DOHH2 (cell line): ENCODE measurements at regions not wholly inside any gene's neighbourhood (a gene's known extent, or its start where the extent isn't known, plus 50 kb on each side); places are given as distances from the start of the nearest gene placed in this dataset.

Experiments
- H3F3A ChIP-seq: fragments of 200-600 bp; sonication (generic), shearing (Covaris generic); 2 replicates; pipeline ENCODE4 v1.6.0; 2016; ENCODE audit warnings: antibody characterized with exemption, mild to moderate bottlenecking; ENCODE audit not compliant: control insufficient read depth, insufficient read depth
- H3K27ac ChIP-seq: fragments of 200-600 bp; sonication (generic); 2 replicates; pipeline ENCODE4 v1.5.1; 2014; ENCODE audit warnings: low read depth, mild to moderate bottlenecking, low read length, moderate library complexity
- H3K27me3 ChIP-seq: fragments of 200-600 bp; sonication (generic); 2 replicates; pipeline ENCODE4 v1.6.1; 2014; ENCODE audit warnings: mild to moderate bottlenecking, low read length, mixed read lengths; ENCODE audit not compliant: control insufficient read depth
- H3K36me3 ChIP-seq: fragments of 200-600 bp; sonication (generic); 2 replicates; pipeline ENCODE4 v1.6.1; 2014; ENCODE audit warnings: mild to moderate bottlenecking, low read length, moderate library complexity, mixed read lengths; ENCODE audit not compliant: control insufficient read depth
- H3K4me1 ChIP-seq: fragments of 200-600 bp; sonication (generic); 2 replicates; pipeline ENCODE4 v1.6.1; 2014; ENCODE audit warnings: mild to moderate bottlenecking, low read length, mixed read lengths; ENCODE audit not compliant: control insufficient read depth
- H3K4me2 ChIP-seq: fragments of 200-600 bp; sonication (generic); 2 replicates; pipeline ENCODE4 v1.6.0; 2014; ENCODE audit warnings: mild to moderate bottlenecking, low read length, moderate library complexity
- H3K4me3 ChIP-seq: fragments of 200-600 bp; sonication (generic); 2 replicates; pipeline ENCODE4 v1.5.1; 2014; ENCODE audit warnings: mild to moderate bottlenecking, low read length, mixed read lengths
- H3K79me2 ChIP-seq: fragments of 200-600 bp; sonication (generic); 2 replicates; pipeline ENCODE4 v1.6.1; 2014; ENCODE audit warnings: mild to moderate bottlenecking, low read length, mixed read lengths; ENCODE audit not compliant: control insufficient read depth
- H3K9me2 ChIP-seq: fragments of 200-600 bp; sonication (generic); replicated peaks from 2 replicates; pipeline ENCODE4 v1.6.1; 2014; ENCODE audit warnings: mild to moderate bottlenecking, low read length, mixed read lengths; ENCODE audit not compliant: control insufficient read depth
- H3K9me3 ChIP-seq: fragments of 200-600 bp; sonication (generic); 2 replicates; pipeline ENCODE4 v1.6.1; 2014; ENCODE audit warnings: antibody characterized with exemption, low read length, mixed read lengths; ENCODE audit not compliant: control insufficient read depth, insufficient read depth
- H4K20me1 ChIP-seq: fragments of 200-600 bp; sonication (generic); 2 replicates; pipeline ENCODE4 v1.6.0; 2014; ENCODE audit warnings: low read depth, mild to moderate bottlenecking, antibody characterized with exemption, low read length, moderate library complexity; ENCODE audit not compliant: control insufficient read depth, insufficient read depth
- CTCF ChIP-seq: fragments of 200-600 bp; sonication (generic); IDR thresholded peaks from one replicate; pipeline ENCODE4 v1.5.1; 2014; ENCODE audit warnings: antibody characterized with exemption, mild to moderate bottlenecking, low read depth, low read length; ENCODE audit not compliant: poor library complexity, severe bottlenecking
- EZH2phosphoT487 ChIP-seq: fragments of 200-600 bp; sonication (generic); IDR thresholded peaks from 2 replicates; pipeline ENCODE4 v1.6.1; 2017; ENCODE audit warnings: borderline replicate concordance, mild to moderate bottlenecking, antibody characterized with exemption, low read length, moderate library complexity, mixed read lengths

DNA sequence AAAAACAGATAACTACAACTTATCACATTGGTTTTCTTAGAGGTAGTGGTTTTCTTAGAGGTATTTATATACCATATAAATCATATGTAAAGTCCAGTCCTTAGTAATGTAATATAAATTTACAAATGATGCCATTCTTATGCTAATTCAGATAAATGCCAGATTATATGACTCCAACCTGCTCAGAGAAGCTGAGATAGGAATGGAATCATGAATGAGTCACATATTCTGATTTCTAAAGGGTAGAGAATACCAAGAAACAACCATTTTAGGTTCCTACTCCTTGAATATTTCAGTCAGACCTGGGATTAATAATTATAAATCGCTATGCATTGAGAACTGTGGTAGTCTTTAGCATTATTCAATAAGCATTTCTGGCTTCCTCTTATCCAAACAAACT lies 760.1 kb upstream of the NEGR1 start:
- H3K27ac ChIP-seq = no peak overlapping the region
- H4K20me1 ChIP-seq = no peaks in the 10 kb centered on the region
- H3K4me1 ChIP-seq = no peaks in the 10 kb centered on the region
- H3K27me3 ChIP-seq = no peaks in the 10 kb centered on the region
- H3K9me2 ChIP-seq = no peaks in the 10 kb centered on the region
- no peaks in the 10 kb centered on the region for H3F3A ChIP-seq
- no peak overlapping the region for H3K4me3 ChIP-seq
- TF ChIP-seq CTCF = no peak
- no peak for TF ChIP-seq EZH2phosphoT487
- H3K4me2 ChIP-seq = no peak overlapping the region
- H3K9me3 ChIP-seq = no peaks in the 10 kb centered on the region
- no peaks in the 10 kb centered on the region for H3K36me3 ChIP-seq
- no peaks in the 10 kb centered on the region for H3K79me2 ChIP-seq

GRCh38 chr1:73040811-73041210 lies 758.5 kb upstream of the NEGR1 start:
- Histone ChIP-seq H3K36me3 (no peaks in the 10 kb centered on the region), H3K9me3 (no peaks in the 10 kb centered on the region), H4K20me1 (no peaks in the 10 kb centered on the region), H3K79me2 (no peaks in the 10 kb centered on the region), H3K4me2 (no peak overlapping the region), H3F3A (no peaks in the 10 kb centered on the region), H3K27ac (no peak overlapping the region), H3K4me3 (no peak overlapping the region), H3K4me1 (no peaks in the 10 kb centered on the region), H3K27me3 (no peaks in the 10 kb centered on the region), H3K9me2 (no peaks in the 10 kb centered on the region)
- TF ChIP-seq CTCF (no peak), EZH2phosphoT487 (no peak)

DNA sequence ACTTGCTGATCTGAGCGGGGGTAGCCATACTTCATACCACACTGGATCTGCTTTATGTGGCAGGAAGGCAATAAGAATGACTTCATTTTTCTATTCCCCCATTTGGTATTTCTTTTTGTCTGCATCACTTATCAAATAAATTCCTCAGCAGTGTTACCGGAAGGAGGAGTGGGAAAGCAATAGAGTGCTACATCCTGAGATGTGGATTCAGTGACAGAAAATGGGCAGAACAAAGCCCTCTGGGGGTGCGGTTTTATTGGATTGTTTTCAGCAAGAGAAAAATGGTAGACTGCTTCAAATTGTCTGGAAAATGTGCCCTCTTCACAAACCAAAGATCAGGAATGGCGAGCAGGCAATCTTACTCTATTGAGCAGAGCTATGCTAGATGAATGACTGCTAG lies 751.9 kb upstream of the NEGR1 start:
- Histone ChIP-seq H3K9me3 (no peaks in the 10 kb centered on the region), H3K36me3 (no peaks in the 10 kb centered on the region), H3K79me2 (no peaks in the 10 kb centered on the region), H3K9me2 (no peaks in the 10 kb centered on the region), H3F3A (no peaks in the 10 kb centered on the region), H3K4me3 (no peak overlapping the region), H4K20me1 (no peaks in the 10 kb centered on the region), H3K4me2 (no peak overlapping the region), H3K4me1 (no peaks in the 10 kb centered on the region), H3K27me3 (no peaks in the 10 kb centered on the region), H3K27ac (no peak overlapping the region)
- no peak for TF ChIP-seq EZH2phosphoT487
- no peak for TF ChIP-seq CTCF

DNA sequence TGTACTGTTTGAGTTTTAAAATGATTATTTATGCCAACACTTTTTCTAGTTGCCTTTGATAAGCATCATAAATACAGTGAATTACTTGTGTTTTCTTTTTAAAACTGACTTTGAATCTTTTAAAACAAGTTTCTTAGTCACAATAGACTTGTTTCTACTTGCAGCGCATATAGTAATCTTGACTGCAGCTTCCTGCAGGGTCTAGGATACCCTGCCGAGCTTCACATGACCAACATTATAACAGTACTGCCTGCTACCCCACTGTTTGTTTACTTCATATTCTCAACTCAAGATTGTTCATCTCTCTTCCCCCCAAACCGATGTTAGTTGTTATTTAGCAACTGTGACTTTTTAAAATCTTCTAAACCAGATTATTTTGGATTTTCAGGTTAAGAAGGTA lies 751.3 kb upstream of the NEGR1 start:
- no peaks in the 10 kb centered on the region for H3K9me3 ChIP-seq
- no peaks in the 10 kb centered on the region for H4K20me1 ChIP-seq
- no peak overlapping the region for H3K4me2 ChIP-seq
- H3K4me3 ChIP-seq = no peak overlapping the region
- no peak for TF ChIP-seq CTCF
- TF ChIP-seq EZH2phosphoT487 = no peak
- no peaks in the 10 kb centered on the region for H3K79me2 ChIP-seq
- no peaks in the 10 kb centered on the region for H3K36me3 ChIP-seq
- no peaks in the 10 kb centered on the region for H3F3A ChIP-seq
- H3K4me1 ChIP-seq = no peaks in the 10 kb centered on the region
- H3K27me3 ChIP-seq = no peaks in the 10 kb centered on the region
- H3K9me2 ChIP-seq = no peaks in the 10 kb centered on the region
- H3K27ac ChIP-seq = no peak overlapping the region
